ENCODE measurements at regions not wholly inside any gene's neighbourhood (a gene's known extent, or its start where the extent isn't known, plus 50 kb on each side); places are given as distances from the start of the nearest gene placed in this dataset.

DNA sequence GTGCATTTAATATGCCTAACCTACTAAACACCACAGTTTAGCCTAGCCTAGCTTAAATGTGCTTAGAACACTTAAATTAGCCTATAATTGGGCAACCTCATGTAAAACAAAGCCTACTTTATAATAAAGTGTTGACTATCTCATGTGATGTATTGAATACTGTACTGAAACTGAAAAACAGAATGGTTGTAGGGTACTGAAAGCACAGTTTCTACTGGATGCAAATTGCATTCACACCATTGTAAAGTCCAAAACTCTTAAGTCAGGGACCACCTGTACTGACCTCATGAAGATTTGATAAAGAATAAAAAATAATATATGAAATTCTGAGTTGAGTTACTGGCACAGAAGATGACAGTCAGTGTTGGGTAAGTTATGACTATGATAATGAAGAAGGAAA is 625.4 kb upstream of the SOX9 start:
- TF ChIP-seq EP300 (IDR thresholded peaks at IDR 0.05) (no peak), POLR2A (IDR thresholded peaks at IDR 0.05) (no peak), POLR2AphosphoS5 (IDR thresholded peaks at IDR 0.05) (no peak)
- TF ChIP-seq, protein P1, sequence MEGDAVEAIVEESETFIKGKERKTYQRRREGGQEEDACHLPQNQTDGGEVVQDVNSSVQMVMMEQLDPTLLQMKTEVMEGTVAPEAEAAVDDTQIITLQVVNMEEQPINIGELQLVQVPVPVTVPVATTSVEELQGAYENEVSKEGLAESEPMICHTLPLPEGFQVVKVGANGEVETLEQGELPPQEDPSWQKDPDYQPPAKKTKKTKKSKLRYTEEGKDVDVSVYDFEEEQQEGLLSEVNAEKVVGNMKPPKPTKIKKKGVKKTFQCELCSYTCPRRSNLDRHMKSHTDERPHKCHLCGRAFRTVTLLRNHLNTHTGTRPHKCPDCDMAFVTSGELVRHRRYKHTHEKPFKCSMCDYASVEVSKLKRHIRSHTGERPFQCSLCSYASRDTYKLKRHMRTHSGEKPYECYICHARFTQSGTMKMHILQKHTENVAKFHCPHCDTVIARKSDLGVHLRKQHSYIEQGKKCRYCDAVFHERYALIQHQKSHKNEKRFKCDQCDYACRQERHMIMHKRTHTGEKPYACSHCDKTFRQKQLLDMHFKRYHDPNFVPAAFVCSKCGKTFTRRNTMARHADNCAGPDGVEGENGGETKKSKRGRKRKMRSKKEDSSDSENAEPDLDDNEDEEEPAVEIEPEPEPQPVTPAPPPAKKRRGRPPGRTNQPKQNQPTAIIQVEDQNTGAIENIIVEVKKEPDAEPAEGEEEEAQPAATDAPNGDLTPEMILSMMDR (IDR thresholded peaks at IDR 0.05) = no peak
- Histone ChIP-seq H3K36me3 (no peaks in the 10 kb centered on the region), H3K9me3 (no peaks in the 10 kb centered on the region), H3K27me3 (no peaks in the 10 kb centered on the region), H3K4me3 (no peak overlapping the region), H3K27ac (no peak overlapping the region), H3K4me1 (no peaks in the 10 kb centered on the region)
- no peak for DNase-seq
- intact Hi-C loops (cut with DNase I; ENCODE audit: low total_unique reads) = no loop called here

DNA sequence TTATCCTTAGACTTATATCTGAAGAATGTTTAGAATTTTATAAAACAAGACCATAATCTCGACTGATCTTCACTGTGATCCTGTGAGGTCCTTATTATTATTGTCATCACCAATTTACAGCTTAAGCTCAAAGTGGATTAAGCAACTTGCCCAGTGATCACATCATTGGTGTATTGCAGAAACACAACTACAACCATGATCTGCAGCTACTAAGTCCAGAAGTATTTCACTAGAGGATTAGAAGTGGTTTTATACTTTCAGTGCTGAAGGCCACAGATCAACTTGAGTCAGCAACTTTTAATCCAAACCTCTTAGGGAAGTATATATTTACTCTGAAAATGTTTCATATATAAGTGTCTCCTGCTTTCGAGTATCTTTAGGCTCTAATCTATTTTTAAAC is 624.3 kb upstream of the SOX9 start:
- TF ChIP-seq, protein P1 (IDR thresholded peaks at IDR 0.05) = no peak
- no peak for TF ChIP-seq EP300 (IDR thresholded peaks at IDR 0.05)
- TF ChIP-seq POLR2AphosphoS5 (IDR thresholded peaks at IDR 0.05) = no peak
- no peak for TF ChIP-seq POLR2A (IDR thresholded peaks at IDR 0.05)
- intact Hi-C loops (cut with DNase I; ENCODE audit: low total_unique reads) = no loop called here
- Histone ChIP-seq H3K4me1 (no peaks in the 10 kb centered on the region), H3K27ac (no peak overlapping the region), H3K27me3 (no peaks in the 10 kb centered on the region), H3K4me3 (no peak overlapping the region), H3K9me3 (no peaks in the 10 kb centered on the region), H3K36me3 (no peaks in the 10 kb centered on the region)
- 61 to 67% (median 62%) methylated on average over 2 of the region's 2 CpGs for WGBS, 5 donors
- DNase-seq = no peak

DNA sequence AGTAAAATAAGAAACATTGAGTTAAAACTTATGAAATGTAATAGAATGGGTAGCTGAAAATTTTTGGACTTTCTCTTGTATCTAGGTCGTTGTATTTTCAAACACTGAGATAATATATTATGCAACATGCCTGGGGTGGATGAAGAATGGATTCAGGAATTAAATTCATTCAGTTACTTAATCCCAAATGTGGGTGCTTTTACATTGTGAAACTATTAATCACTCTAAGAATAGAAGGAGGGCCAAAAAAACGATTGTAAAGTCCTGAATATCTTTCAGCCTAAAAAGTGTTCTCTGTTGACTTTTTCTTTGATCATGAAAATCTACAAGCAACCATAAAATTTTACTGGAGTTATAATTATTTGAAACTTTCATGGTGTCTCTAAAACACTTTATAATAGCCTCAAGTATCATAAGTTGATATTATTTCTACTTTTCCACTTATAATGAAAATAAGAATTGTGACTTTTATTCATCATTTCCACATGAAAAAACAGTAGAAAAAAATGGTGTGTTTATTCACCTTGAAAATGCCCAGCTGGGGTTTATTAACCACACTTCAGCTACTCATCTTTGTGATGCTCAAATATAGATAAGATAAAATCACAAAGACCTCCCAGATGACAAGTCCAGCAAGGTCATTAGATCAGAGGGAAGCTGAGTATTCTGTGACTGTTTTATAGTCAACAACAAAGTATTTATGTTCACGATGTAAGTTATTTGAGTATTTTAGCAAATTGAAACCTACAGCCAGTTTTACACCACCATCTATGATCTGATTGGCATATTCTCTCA is 619.9 kb upstream of the SOX9 start:
- no peaks in the 10 kb centered on the region for H3K4me1 ChIP-seq
- H3K27me3 ChIP-seq = no peaks in the 10 kb centered on the region
- no peaks in the 10 kb centered on the region for H3K36me3 ChIP-seq
- no peak overlapping the region for H3K4me3 ChIP-seq
- no peaks in the 10 kb centered on the region for H3K9me3 ChIP-seq
- TF ChIP-seq POLR2A (IDR thresholded peaks at IDR 0.05) (no peak), POLR2AphosphoS5 (IDR thresholded peaks at IDR 0.05) (no peak), EP300 (IDR thresholded peaks at IDR 0.05) (no peak)
- TF ChIP-seq, protein P1 (IDR thresholded peaks at IDR 0.05) = no peak
- intact Hi-C loops (cut with DNase I; ENCODE audit: low total_unique reads) = no loop called here
- no peak for DNase-seq
- 30 to 48% (median 42%) methylated on average over 3 of the region's 3 CpGs for WGBS, 5 donors
- no peak overlapping the region for H3K27ac ChIP-seq

DNA sequence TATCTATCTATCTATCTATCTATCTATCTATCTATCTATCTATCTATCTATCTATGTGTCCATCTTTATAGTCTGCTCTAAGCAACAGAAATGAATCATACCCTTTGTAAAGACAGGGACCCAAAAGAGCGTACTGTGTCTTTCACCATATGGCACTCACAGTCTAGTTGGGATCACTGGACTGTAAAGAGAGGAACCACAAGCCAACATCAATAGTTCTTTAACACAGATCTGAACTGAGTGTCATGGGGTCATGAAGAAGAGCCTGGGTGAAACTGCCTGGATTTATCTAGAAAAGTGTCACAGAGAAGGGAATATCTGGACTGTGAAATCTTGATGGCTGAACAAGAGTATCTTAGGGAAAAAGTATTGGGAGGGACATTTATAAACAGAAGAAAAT is 619.1 kb upstream of the SOX9 start:
- intact Hi-C loops (cut with DNase I; ENCODE audit: low total_unique reads) = no loop called here
- no peak for DNase-seq
- Histone ChIP-seq H3K27ac (no peak overlapping the region), H3K9me3 (no peaks in the 10 kb centered on the region), H3K4me3 (no peak overlapping the region), H3K27me3 (no peaks in the 10 kb centered on the region), H3K36me3 (no peaks in the 10 kb centered on the region), H3K4me1 (no peaks in the 10 kb centered on the region)
- WGBS, 5 donors = 86 to 100% (median 94%) methylated on average over 1 of the region's 1 CpG
- TF ChIP-seq POLR2A (IDR thresholded peaks at IDR 0.05) (no peak), EP300 (IDR thresholded peaks at IDR 0.05) (no peak), POLR2AphosphoS5 (IDR thresholded peaks at IDR 0.05) (no peak)
- TF ChIP-seq, protein P1 (IDR thresholded peaks at IDR 0.05) = no peak

Measured in stomach (tissue), 8 donors.